Midbrain (tissue), 1 donor: ENCODE measurements at regions not wholly inside any gene's neighbourhood (a gene's known extent, or its start where the extent isn't known, plus 50 kb on each side); places are given as distances from the start of the nearest gene placed in this dataset.

Experiments used
- DNase-seq: peaks from one replicate; lab custom pipeline; 2025; lab: John Stamatoyannopoulos, UW

DNA sequence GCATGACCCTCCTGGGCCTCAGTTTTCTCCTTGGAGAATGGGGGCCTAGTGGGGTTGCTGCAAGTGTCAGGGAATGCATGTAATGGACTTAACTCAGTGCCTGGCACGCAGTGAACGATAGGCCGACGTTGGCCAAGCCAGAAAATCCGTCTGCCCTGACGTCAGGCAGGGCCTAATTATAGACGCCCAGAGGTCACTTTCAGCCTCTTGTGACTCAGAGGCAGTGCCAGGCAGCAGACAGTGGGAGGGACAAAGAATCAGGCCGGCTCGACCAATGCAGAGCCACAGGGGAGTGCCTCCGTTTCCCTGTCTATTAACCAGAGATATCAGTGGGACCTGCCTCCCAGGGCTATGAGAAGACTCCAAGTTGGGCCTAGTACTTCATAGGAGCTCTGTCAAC lies 115.0 kb downstream of the MN1 start:
- peak; percentile 82 for DNase-seq

DNA sequence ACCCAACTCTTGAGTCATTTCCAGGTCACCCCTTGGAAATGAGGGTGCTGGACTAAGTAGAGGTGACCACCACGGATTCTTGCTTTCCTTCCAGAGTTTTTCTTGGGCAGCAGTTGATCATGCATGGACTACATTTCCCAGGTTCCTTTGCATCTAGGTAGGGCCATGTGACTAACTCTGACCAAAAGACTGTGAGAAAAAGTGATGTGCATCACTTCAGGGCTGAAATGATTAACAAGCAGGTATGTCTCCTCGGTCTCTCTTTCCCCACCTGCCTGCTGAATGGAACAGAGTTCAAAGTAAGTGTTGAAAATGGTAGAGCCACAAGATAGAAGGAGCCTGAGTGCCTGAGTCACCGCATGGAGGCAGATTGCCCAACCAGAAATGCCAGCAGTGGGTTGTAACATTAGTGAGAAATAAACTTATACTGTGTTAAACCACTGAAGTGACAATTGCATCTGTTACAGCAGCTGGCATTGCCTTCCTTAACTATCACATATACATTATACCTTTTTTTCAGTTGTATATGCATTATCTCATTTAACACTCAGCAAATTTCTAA lies 113.5 kb downstream of the MN1 start:
- no peak for DNase-seq

GRCh38 chr22:27689664-27690063 lies 111.9 kb downstream of the MN1 start:
- no peak for DNase-seq

DNA sequence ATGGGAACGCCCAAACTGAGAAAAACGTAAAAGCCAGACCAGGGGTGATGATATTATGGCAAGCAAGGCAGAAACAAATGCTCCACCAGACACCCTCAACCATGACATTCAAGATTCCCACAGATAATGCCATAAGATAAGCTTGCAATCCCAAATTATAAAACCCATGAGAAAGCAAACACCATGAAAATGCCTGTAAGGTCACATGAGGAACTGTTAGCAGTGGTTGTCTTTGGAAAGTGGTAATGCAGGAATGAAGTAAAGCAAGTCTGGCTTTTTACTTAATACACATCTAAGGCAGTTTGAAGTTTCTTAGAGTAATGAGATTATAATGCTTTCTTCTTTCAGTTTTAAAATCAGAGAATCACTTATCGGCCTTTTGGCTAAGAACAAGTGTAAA lies 111.0 kb downstream of the MN1 start:
- DNase-seq, result no peak

GRCh38 chr22:27692243-27692642 lies 109.3 kb downstream of the MN1 start:
- no peak for DNase-seq

DNA sequence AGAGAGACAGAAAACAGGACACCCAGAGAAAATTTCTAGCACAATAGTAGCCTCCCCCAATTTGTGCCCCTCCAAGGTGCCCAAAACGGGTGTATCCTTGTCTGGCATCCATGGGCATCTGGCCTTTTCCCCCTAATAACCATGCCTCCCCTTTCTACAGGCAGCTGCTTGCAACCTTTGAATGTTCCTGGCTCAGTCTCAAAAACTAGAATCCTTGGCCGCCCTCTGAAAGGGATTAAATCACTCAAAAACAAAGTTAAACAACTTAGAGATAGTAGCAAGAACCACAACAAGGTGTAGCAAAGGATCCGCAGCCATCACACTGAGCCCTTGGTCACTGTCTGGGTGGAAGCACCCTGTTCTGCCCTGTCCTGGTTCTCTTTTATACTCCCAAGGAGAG lies 105.6 kb downstream of the MN1 start:
- no peak for DNase-seq

DNA sequence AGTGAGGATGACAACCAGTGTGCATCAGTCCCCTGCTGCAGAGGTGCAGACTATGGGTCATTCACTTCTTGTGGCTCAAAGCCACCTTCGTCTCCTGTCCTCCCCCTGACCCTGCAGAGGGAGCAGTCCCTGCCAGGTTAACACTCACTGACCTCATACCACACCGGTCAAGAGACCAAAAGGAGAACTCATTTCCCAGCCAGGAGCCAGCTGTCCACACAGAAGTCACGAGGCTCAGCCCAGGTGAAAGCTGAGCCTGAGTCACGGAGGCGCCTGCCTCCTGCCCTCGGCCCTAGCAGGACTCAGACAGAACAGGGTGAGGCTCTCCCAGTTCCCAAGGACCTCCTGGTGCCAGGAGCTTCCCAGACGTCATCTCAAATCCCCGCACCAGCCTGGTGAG lies 103.7 kb downstream of the MN1 start:
- DNase-seq, result no peak
